HG03064 (cell line): ENCODE measurements at regions not wholly inside any gene's neighbourhood (a gene's known extent, or its start where the extent isn't known, plus 50 kb on each side); places are given as distances from the start of the nearest gene placed in this dataset.
"Not testable (repeated sequence)": the region's sequence is repeated elsewhere in the genome, so short reads cannot be mapped to it uniquely, and the experiment has no call there.

Experiments used
- ATAC-seq: cut with Tn5 transposase; IDR thresholded peaks from one replicate; pipeline ENCODE4 v1.9.1; 2021; ENCODE audit warnings: low read depth; ENCODE audit not compliant: unreplicated experiment

DNA sequence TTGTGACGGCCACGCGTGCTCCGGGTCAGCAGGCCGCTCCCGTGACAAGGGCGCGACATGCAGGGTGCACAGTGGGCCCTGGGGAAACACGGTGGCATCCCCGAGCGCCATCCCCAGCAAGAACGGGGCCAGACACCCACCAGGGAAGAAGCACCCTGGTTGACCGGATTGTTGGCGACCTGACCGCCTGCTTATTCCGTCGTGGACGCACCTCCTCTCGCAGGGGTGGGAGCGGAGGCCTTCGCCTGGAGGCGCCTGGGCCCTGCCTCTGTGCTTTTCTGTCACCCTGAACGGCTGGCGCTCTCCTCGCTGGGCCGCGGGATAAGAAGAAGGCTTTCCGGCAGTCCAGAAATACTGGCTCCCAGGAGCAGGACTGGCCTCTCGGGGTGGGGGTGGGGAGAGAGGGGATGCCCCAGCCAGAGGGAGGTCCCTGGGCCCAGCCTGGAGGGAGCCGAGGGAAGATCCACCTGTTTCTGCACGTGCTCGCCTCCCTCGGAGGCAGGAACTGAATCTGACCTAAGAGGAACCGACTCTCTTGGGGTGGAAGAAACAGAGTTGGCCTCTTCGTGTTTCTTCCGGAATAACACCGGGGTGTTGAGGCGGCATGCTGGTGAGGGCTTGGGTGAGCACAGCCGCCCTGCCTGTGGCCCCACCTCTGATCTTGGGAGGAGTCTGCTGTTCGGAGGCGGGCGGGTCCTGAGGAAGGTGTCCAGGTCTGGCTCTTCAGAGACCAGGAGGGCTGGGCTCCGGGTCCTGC is 4394.2 kb upstream of the TPTE start:
- ATAC-seq, result not testable (repeated sequence)

DNA sequence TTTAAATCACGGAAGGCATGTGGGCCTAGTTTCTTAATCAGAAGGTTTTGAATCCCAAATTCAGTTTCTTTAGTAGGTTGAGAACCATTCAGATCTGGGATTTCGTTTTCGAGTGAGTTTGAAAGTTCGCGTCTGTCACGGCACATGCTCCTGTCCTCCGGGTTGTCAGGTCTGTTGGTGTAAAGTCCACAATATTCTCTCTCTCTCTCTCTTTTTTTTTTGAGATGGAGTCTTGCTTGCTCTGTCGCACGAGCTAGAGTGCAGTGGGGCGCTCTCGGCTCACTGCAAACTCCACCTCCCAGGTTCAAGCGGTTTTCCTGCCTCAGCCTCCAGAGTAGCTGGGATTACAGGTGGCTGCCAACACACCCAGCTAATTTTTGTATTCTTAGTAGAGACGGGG is 4390.6 kb upstream of the TPTE start:
- not testable (repeated sequence) for ATAC-seq

DNA sequence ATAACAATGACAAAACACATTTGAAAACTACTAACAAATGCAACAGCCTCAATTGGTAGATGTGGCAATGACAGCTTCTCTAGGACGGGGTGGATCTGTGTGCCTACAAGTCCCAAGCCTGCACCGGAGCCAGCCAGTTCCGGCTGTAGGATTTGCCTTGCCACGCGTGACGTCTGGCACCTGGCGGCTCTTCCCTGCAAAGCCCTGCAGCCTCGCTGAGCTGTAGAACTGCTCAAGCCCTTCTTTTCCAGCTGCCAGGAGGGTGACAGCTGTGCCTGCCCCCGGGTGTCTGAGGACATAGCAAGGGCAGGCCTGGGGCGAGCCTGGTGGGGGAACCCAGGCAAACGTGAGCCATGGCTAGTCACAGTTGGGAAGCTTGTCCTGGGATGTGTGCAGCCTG is 4388.0 kb upstream of the TPTE start:
- not testable (repeated sequence) for ATAC-seq

DNA sequence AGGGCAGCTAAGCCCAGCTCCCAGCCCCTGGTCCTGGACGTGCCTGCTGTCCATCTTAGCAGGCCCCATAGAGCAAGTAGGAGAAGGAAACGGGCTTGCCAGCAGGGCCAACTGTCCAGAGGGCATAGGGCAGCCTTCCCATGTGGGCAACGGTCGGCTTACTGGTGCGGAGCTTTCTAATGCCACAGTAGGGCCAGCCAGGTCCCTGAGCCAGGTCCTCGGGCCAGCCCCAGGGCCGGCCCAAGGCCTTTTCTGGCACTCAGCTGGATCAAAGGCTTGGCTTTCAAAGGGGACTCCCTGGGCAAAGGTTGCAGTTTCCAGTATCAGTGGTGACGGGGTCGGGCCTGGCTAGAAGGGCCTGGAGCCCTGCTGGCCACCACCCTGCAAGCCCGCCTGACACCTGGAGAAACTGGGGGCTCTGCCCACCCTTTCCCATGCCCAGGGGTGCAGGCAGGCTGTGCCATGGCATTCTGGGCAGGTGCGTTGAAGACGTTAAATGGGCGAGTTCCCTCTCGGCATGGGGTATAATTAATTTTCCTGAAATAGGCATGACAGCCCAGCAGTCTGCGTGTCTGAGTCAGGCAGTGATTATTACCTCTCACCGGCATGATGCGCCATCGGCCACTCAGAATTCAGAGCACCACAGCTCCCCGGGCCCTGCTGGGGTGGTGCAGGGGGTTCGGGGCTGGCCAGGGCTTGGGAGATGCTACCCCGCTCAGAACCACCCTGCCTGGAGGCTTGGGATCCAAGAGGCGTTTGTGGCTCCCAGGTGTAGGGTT is 4387.3 kb upstream of the TPTE start:
- not testable (repeated sequence) for ATAC-seq

DNA sequence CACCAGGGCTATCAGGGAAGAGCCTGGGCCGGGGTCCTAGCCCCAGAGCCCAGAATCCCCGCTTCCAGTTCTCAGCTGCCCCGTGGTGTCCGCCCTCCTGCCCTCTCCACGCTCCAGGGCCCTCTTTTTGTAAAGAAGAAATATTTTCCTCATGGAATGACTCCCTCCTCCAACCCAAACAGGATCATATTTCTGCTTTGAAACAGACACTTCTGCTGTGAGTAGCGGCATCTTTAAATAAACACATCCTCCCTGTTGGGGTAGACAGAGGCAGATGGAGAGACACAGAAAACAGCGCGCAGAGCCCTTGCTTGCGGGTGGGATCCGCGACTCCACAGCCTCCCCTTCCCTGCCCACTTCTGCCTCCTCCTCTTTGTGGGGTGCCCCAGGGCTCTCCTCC is 4384.7 kb upstream of the TPTE start:
- not testable (repeated sequence) for ATAC-seq

DNA sequence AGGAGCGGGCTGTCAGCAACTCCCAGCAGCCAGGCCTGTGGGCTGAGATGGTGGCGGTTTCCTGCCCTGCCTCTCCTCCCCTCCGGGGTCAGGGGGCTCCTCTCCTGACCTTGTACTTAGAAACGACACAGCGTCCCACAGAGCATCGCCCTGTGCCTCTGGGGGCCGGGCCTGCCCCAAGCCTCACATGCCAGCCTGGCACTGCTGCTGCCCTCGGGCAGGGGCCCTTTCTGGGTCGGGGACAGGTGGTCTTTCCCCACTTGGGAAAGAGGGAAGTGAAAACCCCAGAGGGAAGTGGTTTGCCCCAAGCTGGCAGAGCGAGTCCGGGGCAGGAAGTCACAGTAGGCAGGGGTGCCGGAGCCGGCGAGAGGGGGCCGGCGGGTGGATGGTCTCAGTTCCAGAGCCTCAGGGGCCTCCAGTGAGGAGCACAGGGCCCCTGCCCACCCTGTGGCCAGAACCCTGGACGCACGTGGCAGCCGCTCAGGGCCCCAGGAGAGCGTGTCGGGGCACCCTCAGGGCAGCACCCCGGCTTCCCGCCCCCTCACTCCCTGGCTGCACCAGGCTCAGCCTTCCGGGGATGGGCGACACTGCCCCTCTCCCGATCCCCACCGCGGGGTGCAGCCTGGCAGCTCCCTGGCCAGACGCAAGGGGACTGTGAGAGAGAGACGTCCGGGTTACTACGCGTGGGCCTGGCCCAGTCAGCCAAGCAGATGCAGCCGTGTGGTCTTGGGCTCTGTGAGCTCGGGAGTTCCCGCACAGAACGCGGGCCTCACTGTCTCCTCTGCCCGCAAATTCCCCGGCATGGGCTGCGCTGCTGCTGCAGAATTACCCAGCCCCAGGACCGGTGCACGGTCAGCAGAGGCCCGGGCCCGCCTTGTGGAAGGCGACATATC is 4382.9 kb upstream of the TPTE start:
- ATAC-seq, result not testable (repeated sequence)

DNA sequence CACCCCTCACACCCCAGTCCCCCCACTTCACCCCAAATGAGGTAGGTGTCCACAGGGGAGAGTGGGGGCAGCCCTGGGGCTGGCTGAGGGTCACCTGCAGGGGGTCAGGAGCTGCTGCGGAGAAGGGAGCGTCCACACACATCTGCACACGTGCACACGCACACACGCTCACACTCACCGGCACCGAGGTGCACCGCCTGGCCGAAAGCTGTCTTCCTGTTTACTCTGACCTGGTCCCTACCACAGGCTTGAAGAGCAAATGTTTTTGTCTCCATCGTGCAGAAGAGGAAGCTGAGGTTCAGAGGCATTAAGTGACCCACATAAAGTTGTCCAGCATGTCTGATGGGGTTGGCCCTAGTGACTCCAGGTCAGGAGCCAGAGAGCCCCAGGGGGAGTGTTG is 4382.1 kb upstream of the TPTE start:
- not testable (repeated sequence) for ATAC-seq

DNA sequence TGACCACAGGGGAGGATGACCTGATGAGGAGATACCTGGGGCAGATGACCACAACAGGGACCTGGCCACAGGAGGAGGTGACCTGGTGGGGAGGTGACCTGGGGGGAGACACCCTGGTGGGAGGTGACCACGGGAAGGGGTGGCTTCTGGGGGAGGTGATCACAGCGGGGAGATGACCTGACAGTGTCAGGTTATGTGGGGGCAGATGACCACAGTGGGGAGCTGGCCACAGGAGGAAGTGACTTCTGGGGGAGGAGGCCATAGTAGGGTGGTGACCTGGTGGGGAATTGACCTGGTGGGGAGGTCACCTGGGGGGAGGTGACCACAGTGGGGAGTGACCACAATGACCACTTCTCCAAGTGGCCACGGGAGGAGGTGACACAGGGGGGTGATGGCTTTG is 4381.5 kb upstream of the TPTE start:
- not testable (repeated sequence) for ATAC-seq

DNA sequence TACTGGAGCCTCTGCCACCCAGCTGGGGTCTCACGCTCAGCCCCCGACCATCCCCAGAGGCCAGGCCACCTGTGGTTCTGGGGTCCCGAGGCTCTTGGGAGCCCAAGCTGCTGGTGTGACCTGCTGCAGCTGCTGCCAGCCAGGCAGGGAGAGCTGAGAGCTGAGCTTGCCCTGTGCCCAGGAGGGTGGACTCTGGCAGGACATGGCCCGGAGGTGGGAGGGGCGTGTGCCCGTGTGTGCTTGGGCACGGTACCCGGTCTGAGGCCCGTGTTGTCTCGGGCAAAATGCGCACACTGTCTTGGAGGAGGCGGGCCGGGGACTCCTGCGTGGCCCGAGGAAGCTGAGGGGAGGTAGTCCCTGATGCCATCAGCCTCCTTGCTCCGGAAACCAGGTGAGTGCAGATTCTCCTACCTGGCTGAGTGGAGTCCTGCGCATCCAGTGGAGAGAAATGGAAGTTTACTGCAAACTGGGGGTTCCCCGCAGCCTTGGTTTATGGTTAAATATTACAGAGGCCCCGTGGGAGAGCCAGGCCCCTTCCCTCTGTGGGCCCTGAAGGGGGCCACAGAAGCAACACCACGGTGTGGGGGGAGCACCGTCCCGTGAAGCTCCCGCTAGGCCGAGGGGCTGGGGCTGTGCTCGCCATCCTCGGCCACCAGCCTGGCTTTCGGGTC is 4380.8 kb upstream of the TPTE start:
- ATAC-seq, result not testable (repeated sequence)

DNA sequence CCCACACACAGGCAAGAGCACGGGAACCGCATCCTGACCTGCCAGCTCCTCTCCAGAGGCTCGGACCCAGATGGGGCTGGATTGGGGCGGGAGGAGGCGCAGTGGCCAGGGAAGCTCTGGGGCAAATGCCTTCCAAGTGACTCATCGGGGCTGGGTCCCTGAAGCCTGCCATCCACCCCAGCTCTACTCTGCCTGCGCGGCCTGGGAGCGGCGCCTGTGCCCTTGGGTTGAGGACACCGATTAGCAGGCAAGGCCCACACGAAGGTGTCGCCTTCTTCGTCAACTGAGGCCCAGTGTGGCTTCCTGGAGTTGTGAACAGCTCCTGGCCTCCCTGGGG is 4380.3 kb upstream of the TPTE start:
- ATAC-seq, result not testable (repeated sequence)

DNA sequence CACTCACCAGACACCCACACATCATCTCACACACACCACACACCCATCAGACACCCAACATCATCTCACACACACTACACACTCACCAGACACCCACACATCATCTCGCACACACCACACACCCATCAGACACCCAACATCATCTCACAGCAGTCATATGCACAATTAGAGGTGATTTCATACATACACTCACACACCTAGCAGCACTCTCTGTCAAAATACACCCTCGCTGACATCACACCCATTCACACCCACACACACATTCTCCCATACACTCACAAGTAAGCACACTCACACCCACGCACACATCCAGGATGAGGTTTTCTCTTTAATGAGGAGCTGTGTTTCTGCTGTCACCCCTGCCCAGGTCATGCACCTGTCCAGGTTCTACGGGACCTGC is 4368.2 kb upstream of the TPTE start:
- ATAC-seq, result not testable (repeated sequence)

DNA sequence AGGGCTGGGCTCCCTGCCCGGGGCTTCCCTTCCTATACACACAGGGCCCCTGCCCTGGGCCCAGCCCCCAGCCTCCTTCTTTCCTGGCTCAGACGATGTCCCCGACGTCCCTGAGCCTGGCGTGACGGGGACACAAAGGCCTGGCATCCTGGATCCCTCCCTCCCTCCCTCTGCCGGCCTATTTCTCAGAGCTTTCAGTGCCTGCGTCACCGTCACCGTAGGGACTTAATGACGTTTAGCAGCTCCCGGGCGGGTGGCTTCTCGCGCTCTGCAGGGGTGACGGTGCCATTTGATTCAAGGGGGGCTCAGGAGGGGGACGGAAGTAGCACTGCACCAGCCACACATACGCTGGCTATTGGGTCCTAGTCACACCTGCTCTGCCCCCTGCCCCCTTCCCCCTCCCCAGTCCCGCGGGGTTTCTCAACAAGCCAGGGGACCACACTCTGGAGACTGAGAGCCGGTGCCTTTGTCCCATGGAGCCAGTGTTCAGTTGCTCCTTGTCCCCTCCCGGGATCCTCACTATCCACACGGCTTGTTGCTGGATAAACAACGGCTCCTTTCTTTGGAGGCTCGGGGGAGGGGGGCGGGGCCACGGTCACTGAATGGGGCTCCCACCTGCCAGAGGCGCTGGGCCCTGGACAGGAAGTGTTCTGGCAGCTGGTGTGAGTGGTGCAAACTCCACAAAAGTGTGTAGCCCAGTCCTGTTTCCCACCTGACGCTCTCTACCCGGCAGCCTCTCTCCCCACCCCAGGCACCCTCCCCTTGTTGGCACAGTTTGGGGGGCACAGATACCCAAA is 4366.7 kb upstream of the TPTE start:
- not testable (repeated sequence) for ATAC-seq

DNA sequence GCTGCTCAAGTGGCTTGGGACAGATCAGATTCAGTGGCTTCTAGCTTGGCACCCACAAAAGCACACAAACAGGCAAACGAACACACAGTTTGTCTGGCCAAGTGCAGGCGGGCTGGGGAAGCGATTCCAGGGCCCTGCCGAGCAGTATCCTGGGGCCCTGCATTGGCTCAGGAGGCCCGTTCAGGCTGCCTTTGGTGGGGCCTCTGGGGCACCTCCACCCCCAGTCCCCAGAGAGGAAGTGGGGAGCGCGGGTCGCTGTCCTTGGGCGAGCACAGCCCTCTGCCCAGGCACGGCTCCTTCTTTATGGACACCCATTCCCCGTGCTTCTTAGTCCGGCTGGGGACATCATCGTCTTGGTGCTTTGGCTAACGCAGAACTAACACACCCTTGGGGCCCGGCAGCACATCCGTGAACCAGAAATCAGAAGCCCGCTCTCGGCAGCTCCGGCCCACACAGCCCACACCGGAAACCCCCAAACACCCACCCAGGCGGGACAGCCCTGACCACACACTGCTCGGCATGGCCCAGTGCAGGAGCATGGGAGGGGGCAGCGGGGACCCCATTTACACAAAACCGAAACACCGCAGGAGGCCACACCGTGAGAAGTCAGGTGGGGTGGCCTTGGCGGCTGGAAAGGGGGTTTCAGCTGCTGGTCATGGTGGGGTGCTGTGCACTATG is 4364.5 kb upstream of the TPTE start:
- not testable (repeated sequence) for ATAC-seq

DNA sequence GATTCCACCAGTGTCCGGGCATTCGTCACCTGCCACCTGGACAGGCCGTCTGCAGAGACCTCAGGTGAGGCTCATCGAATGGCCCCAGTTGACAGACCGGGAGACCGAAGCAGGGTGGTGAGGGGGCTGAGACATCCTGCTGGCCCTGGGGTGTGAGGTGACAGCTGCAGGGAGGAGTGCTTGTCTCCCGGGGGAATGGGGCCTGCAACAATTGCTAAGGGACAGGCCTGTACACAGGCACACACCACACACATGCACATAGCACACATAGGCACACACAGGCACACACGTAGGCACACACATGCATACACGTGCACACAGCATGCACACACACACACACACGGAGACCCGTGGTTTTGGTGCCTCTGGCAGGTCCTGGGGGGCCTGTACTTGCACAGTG is 4363.9 kb upstream of the TPTE start:
- ATAC-seq, result not testable (repeated sequence)

DNA sequence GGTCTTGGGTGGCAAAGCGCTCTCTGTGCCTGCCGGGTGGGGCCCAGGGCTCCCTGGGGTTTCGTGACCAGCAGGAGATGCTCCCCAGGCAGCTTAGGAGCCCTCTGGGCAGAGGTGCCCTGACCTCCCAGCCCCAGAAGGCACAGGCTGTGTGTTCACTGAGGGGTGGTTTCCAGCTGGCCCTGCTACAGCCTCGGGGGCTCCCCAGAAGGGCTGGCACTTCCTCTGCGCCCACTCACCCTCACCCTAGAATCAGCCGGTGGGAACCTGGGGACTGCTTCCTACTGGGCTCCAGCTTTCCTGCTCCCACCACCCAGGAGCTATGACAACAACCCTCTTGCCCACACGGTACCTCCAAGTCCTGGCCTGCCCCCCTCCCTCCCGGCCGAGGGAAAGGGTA is 4363.2 kb upstream of the TPTE start:
- ATAC-seq, result not testable (repeated sequence)
